Neural progenitor cell (in vitro differentiated cells): ENCODE measurements at regions not wholly inside any gene's neighbourhood (a gene's known extent, or its start where the extent isn't known, plus 50 kb on each side); places are given as distances from the start of the nearest gene placed in this dataset.

Experiments
- DNase-seq: peaks from one replicate; pipeline ENCODE4 v3.0.0-alpha.2; 2016; ENCODE audit warnings: low spot score
- H2AFZ ChIP-seq: fragments of 200-600 bp; sonication (generic); replicated peaks from 2 replicates; pipeline ENCODE4 v1.6.1; 2016; ENCODE audit warnings: antibody characterized with exemption
- H3F3A ChIP-seq: fragments of 200-600 bp; sonication (generic); 2 replicates; pipeline ENCODE4 v1.6.1; 2016; ENCODE audit warnings: antibody characterized with exemption, low read depth
- H3K27ac ChIP-seq: fragments of 200-600 bp; sonication (generic); 2 replicates; pipeline ENCODE4 v1.5.1; 2016; ENCODE audit warnings: mild to moderate bottlenecking
- H3K27me3 ChIP-seq: fragments of 200-600 bp; sonication (generic); 2 replicates; pipeline ENCODE4 v1.6.1; 2016; ENCODE audit warnings: mild to moderate bottlenecking, moderate library complexity
- H3K36me3 ChIP-seq: fragments of 200-600 bp; sonication (generic); 2 replicates; pipeline ENCODE4 v1.5.1; 2016
- H3K4me1 ChIP-seq: fragments of 200-600 bp; sonication (generic); 2 replicates; pipeline ENCODE4 v1.6.1; 2016; ENCODE audit warnings: mixed run types
- H3K4me2 ChIP-seq: fragments of 200-600 bp; sonication (generic); 2 replicates; pipeline ENCODE4 v1.6.1; 2016
- H3K4me3 ChIP-seq: fragments of 200-600 bp; sonication (generic); 2 replicates; pipeline ENCODE4 v1.5.1; 2016
- H3K79me2 ChIP-seq: fragments of 200-600 bp; sonication (generic); 2 replicates; pipeline ENCODE4 v1.6.1; 2016; ENCODE audit warnings: low read depth
- H3K9ac ChIP-seq: fragments of 200-600 bp; sonication (generic); 2 replicates; pipeline ENCODE4 v1.6.1; 2016
- H3K9me3 ChIP-seq: fragments of 200-600 bp; sonication (generic); 2 replicates; pipeline ENCODE4 v1.5.1; 2016; ENCODE audit warnings: low read depth
- H4K20me1 ChIP-seq: fragments of 200-600 bp; sonication (generic); 2 replicates; pipeline ENCODE4 v1.6.1; 2016; ENCODE audit warnings: low read depth
- H3K27ac Mint-ChIP-seq: 3 replicates; pipeline ENCODE4 v1.8.0; 2021; ENCODE audit warnings: mixed read lengths
- H3K27me3 Mint-ChIP-seq: 2 replicates; pipeline ENCODE4 v1.8.0; 2022; ENCODE audit warnings: low read depth, mild to moderate bottlenecking, inconsistent platforms, moderate library complexity, mixed read lengths; ENCODE audit not compliant: insufficient read depth
- H3K36me3 Mint-ChIP-seq: 3 replicates; pipeline ENCODE4 v1.8.0; 2021; ENCODE audit warnings: mixed read lengths
- H3K4me1 Mint-ChIP-seq: 3 replicates; pipeline ENCODE4 v1.8.0; 2021; ENCODE audit warnings: mixed read lengths
- H3K4me3 Mint-ChIP-seq: 3 replicates; pipeline ENCODE4 v1.8.0; 2021; ENCODE audit warnings: mild to moderate bottlenecking, moderate library complexity, mixed read lengths
- H3K9me3 Mint-ChIP-seq: 3 replicates; pipeline ENCODE4 v1.8.0; 2020; ENCODE audit warnings: mixed read lengths
- EZH2 ChIP-seq: fragments of 200-600 bp; sonication (generic); IDR thresholded peaks from 2 replicates; pipeline ENCODE4 v1.6.1; 2017; ENCODE audit warnings: antibody characterized with exemption, mild to moderate bottlenecking, moderate library complexity
- EZH2phosphoT487 ChIP-seq: fragments of 200-600 bp; sonication (generic); IDR thresholded peaks from 2 replicates; pipeline ENCODE4 v1.6.1; 2017; ENCODE audit warnings: antibody characterized with exemption
- TF ChIP-seq, protein P1 (sequence below): fragments of 200-600 bp; sonication (generic); IDR thresholded peaks from 2 replicates; pipeline ENCODE4 v1.5.1; 2017; ENCODE audit warnings: antibody characterized with exemption, mild to moderate bottlenecking

DNA sequence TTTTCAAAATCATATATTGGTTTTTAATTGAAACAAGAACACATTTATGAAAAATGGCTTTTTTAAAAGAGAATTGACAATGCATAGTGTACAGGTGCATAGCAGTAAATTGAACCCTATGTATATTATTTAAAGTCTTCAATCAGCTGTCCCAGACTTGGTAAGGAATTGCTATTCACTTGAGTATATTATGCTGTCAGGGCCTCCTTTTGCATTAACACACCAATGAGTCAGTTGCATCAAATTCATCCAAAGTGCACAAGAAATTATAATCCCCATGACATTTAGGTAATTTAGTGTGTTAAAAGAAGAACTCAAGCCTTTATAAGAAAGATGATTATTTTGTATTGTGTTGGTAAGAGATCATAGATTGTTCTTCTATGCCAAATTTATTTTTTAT, 748.8 kb upstream of the RIOK2 start:
- Histone ChIP-seq H3K4me3 (no peak overlapping the region), H2AFZ (no peak overlapping the region), H3F3A (no peaks in the 10 kb centered on the region), H3K4me1 (no peaks in the 10 kb centered on the region), H3K79me2 (no peaks in the 10 kb centered on the region), H3K4me2 (no peak overlapping the region), H3K9me3 (no peaks in the 10 kb centered on the region), H3K27ac (no peak overlapping the region), H3K36me3 (no peaks in the 10 kb centered on the region), H3K9ac (no peak overlapping the region), H3K27me3 (no peaks in the 10 kb centered on the region), H4K20me1 (no peaks in the 10 kb centered on the region)
- H3K27me3 Mint-ChIP-seq: no peaks in the 10 kb centered on the region
- H3K9me3 Mint-ChIP-seq: no peaks in the 10 kb centered on the region
- no peak overlapping the region for H3K4me3 Mint-ChIP-seq
- TF ChIP-seq, protein P1, sequence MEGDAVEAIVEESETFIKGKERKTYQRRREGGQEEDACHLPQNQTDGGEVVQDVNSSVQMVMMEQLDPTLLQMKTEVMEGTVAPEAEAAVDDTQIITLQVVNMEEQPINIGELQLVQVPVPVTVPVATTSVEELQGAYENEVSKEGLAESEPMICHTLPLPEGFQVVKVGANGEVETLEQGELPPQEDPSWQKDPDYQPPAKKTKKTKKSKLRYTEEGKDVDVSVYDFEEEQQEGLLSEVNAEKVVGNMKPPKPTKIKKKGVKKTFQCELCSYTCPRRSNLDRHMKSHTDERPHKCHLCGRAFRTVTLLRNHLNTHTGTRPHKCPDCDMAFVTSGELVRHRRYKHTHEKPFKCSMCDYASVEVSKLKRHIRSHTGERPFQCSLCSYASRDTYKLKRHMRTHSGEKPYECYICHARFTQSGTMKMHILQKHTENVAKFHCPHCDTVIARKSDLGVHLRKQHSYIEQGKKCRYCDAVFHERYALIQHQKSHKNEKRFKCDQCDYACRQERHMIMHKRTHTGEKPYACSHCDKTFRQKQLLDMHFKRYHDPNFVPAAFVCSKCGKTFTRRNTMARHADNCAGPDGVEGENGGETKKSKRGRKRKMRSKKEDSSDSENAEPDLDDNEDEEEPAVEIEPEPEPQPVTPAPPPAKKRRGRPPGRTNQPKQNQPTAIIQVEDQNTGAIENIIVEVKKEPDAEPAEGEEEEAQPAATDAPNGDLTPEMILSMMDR: no peak
- TF ChIP-seq EZH2phosphoT487: no peak
- TF ChIP-seq EZH2: no peak
- no peaks in the 10 kb centered on the region for H3K36me3 Mint-ChIP-seq
- no peak for DNase-seq
- no peak overlapping the region for H3K27ac Mint-ChIP-seq
- H3K4me1 Mint-ChIP-seq: peaks cover 4% of the 10 kb centered on the region

DNA sequence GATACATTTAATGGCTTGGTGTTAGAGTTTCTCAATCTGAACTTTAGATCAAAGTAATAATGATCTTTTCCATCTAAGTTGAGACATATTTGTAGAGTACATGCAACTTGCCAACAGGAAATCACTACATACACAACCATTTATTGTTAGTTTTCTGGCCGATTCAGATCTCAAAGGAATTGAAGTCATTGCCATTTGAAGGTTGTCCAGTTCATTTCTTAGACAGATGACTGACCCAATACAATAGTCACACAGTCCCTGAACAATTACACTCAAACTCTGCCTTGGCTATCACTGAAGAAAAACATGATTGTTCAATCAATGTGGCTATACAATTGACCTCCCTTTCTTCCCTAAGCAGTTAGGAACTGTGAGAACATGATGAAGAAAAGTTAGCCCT, 753.2 kb upstream of the RIOK2 start:
- H3K36me3 ChIP-seq: no peaks in the 10 kb centered on the region
- TF ChIP-seq EZH2phosphoT487 (no peak), EZH2 (no peak)
- TF ChIP-seq, protein P1: no peak
- Mint-ChIP-seq H3K4me1 (peaks cover 4% of the 10 kb centered on the region), H3K27ac (no peak overlapping the region), H3K27me3 (peaks cover 2% of the 10 kb centered on the region), H3K9me3 (no peaks in the 10 kb centered on the region), H3K4me3 (no peak overlapping the region), H3K36me3 (no peaks in the 10 kb centered on the region)
- H3K4me2 ChIP-seq: no peak overlapping the region
- no peaks in the 10 kb centered on the region for H3K4me1 ChIP-seq
- H3K27ac ChIP-seq: no peak overlapping the region
- H4K20me1 ChIP-seq: no peaks in the 10 kb centered on the region
- no peak overlapping the region for H2AFZ ChIP-seq
- no peak overlapping the region for H3K4me3 ChIP-seq
- no peaks in the 10 kb centered on the region for H3F3A ChIP-seq
- H3K27me3 ChIP-seq: no peaks in the 10 kb centered on the region
- H3K79me2 ChIP-seq: no peaks in the 10 kb centered on the region
- H3K9ac ChIP-seq: no peak overlapping the region
- DNase-seq: no peak
- H3K9me3 ChIP-seq: no peaks in the 10 kb centered on the region

DNA sequence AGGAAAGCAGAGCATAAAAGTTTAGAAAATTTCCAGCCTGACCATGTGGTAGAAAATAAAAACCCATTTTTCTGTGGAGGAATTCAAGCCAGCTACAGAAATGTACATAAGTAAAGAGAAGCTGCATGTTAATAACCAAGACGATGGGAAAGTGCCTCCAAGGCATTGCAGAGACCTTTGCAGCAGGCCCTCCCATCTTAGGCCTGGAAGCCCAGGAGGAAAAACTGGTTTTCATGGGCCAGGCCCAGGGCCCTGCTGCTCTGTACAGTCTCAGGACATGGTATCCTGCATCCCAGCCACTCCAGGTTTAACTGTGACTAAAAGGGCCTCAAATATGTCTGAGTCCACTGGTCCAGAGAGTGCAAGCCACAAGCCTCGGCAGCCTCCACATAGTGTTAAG, 754.8 kb upstream of the RIOK2 start:
- peaks cover 4% of the 10 kb centered on the region for H3K4me1 Mint-ChIP-seq
- H3F3A ChIP-seq: no peaks in the 10 kb centered on the region
- H3K4me1 ChIP-seq: no peaks in the 10 kb centered on the region
- no peaks in the 10 kb centered on the region for H3K9me3 ChIP-seq
- DNase-seq: no peak
- H3K36me3 ChIP-seq: no peaks in the 10 kb centered on the region
- H3K79me2 ChIP-seq: no peaks in the 10 kb centered on the region
- no peaks in the 10 kb centered on the region for H3K27me3 ChIP-seq
- H2AFZ ChIP-seq: no peak overlapping the region
- no peak overlapping the region for H3K9ac ChIP-seq
- no peaks in the 10 kb centered on the region for H3K9me3 Mint-ChIP-seq
- H3K4me2 ChIP-seq: no peak overlapping the region
- no peaks in the 10 kb centered on the region for H4K20me1 ChIP-seq
- no peaks in the 10 kb centered on the region for H3K36me3 Mint-ChIP-seq
- TF ChIP-seq, protein P1: no peak
- no peak for TF ChIP-seq EZH2
- TF ChIP-seq EZH2phosphoT487: no peak
- no peak overlapping the region for H3K4me3 Mint-ChIP-seq
- no peak overlapping the region for H3K27ac ChIP-seq
- no peak overlapping the region for H3K27ac Mint-ChIP-seq
- no peak overlapping the region for H3K4me3 ChIP-seq
- H3K27me3 Mint-ChIP-seq: peaks cover 2% of the 10 kb centered on the region

DNA sequence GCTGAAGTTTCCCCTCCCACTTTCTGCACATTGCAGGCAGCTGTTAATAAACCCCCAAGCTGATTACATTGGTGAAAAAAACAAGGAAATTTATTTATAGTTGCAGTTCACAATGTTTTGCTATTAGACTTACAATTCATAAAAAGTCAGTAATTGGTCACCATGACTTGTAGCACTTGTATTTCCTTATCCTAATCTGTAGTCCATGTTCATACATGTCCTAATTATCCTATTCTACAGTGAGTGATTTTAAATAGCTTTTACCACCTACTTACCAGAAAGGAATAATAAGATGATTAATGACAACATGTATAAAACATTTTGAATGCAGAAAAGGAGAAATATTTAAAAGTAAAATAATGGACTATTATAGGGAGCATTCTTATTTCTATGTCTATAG, 760.0 kb upstream of the RIOK2 start:
- Histone ChIP-seq H3K4me1 (no peaks in the 10 kb centered on the region), H3F3A (no peaks in the 10 kb centered on the region), H3K36me3 (no peaks in the 10 kb centered on the region), H3K4me2 (no peak overlapping the region), H3K27ac (no peak overlapping the region), H3K4me3 (no peak overlapping the region), H3K79me2 (no peaks in the 10 kb centered on the region), H2AFZ (no peak overlapping the region), H4K20me1 (no peaks in the 10 kb centered on the region), H3K27me3 (no peaks in the 10 kb centered on the region), H3K9me3 (no peaks in the 10 kb centered on the region), H3K9ac (no peak overlapping the region)
- Mint-ChIP-seq H3K27me3 (peaks cover 2% of the 10 kb centered on the region), H3K36me3 (no peaks in the 10 kb centered on the region), H3K4me3 (no peak overlapping the region), H3K9me3 (no peaks in the 10 kb centered on the region), H3K27ac (no peak overlapping the region), H3K4me1 (no peaks in the 10 kb centered on the region)
- TF ChIP-seq EZH2 (no peak), EZH2phosphoT487 (no peak)
- TF ChIP-seq, protein P1: no peak
- no peak for DNase-seq
